Suprapubic skin (tissue), 4 donors: ENCODE measurements at regions not wholly inside any gene's neighbourhood (a gene's known extent, or its start where the extent isn't known, plus 50 kb on each side); places are given as distances from the start of the nearest gene placed in this dataset.

Source experiments
- POLR2A ChIP-seq, 2 donors: fragments of 450-650 bp; IDR thresholded peaks; one replicate each; pipeline ENCODE4 v1.6.1; 2017; ENCODE audit warnings: antibody characterized with exemption in 2 of 2, mild to moderate bottlenecking in 2 of 2, moderate library complexity in 2 of 2
- POLR2AphosphoS5 ChIP-seq, 3 donors: sonication (generic); formaldehyde crosslinking; IDR thresholded peaks; one replicate each; pipeline ENCODE4 v1.6.1; 2017; ENCODE audit warnings: antibody characterized with exemption in 3 of 3
- TF ChIP-seq, protein P1 (sequence below), 2 donors: fragments of 200-600 bp in 1 of 2; fragments of 450-650 bp in 1 of 2; sonication (generic) in 1 of 2; IDR thresholded peaks; one replicate each; pipeline ENCODE4 v1.5.1; 2016 to 2019; ENCODE audit warnings: antibody characterized with exemption in 2 of 2, mild to moderate bottlenecking in 1 of 2, moderate library complexity in 1 of 2

DNA sequence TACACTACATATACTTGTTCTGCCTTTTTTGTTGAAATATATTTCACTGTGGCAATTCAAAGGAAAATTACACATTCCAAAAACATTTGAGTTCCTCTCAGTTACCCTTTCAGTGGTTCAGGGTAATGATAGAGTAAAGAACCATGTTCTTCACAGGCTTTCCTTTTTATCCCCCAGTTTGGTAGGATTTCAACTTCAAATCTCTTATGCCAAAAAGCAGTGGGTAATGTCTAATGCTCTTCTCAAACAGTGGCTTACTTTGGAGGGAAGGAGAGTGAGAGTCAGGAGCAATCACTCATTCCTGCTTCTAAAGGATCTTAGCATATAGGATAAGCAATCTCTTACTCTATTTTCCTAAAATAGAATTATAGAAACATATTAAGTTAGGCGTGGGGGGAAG lies 290.6 kb downstream of the ZEB2 start:
- TF ChIP-seq, protein P1, sequence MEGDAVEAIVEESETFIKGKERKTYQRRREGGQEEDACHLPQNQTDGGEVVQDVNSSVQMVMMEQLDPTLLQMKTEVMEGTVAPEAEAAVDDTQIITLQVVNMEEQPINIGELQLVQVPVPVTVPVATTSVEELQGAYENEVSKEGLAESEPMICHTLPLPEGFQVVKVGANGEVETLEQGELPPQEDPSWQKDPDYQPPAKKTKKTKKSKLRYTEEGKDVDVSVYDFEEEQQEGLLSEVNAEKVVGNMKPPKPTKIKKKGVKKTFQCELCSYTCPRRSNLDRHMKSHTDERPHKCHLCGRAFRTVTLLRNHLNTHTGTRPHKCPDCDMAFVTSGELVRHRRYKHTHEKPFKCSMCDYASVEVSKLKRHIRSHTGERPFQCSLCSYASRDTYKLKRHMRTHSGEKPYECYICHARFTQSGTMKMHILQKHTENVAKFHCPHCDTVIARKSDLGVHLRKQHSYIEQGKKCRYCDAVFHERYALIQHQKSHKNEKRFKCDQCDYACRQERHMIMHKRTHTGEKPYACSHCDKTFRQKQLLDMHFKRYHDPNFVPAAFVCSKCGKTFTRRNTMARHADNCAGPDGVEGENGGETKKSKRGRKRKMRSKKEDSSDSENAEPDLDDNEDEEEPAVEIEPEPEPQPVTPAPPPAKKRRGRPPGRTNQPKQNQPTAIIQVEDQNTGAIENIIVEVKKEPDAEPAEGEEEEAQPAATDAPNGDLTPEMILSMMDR (IDR thresholded peaks at IDR 0.05): no peak
- no peak for TF ChIP-seq POLR2A (IDR thresholded peaks at IDR 0.05)
- TF ChIP-seq POLR2AphosphoS5 (IDR thresholded peaks at IDR 0.05): no peak
